MM.1S (cell line): ENCODE measurements at regions not wholly inside any gene's neighbourhood (a gene's known extent, or its start where the extent isn't known, plus 50 kb on each side); places are given as distances from the start of the nearest gene placed in this dataset.

Experiments
- EZH2phosphoT487 ChIP-seq: fragments of 300-600 bp; sonication (generic); IDR thresholded peaks from 2 replicates; pipeline ENCODE4 v1.6.1; 2018; ENCODE audit warnings: antibody characterized with exemption, low read length
- TF ChIP-seq, protein P1 (sequence below): fragments of 300-600 bp; sonication (generic); IDR thresholded peaks from 2 replicates; pipeline ENCODE4 v1.5.1; 2016; ENCODE audit warnings: antibody characterized with exemption, low read length, mixed read lengths

DNA sequence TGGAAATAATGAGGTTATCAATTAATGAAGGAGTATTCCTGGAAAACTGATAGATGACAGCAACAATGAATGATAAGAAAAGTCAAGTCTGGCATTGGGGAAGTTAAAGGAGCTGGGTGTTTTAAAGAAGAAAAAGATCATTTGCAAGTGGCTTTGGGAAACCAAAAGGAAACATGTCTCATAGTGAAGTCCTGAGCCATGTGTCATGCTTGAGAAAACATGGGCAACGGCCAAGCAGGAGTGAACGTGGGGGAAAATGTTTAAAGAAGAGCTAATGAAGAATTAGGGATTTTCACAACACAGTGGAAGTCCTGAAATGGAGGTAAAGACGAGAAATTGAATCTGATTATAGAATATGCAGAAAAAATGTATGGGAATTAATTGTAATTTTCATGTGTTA, 1383.2 kb upstream of the CELF2 start:
- TF ChIP-seq, protein P1, sequence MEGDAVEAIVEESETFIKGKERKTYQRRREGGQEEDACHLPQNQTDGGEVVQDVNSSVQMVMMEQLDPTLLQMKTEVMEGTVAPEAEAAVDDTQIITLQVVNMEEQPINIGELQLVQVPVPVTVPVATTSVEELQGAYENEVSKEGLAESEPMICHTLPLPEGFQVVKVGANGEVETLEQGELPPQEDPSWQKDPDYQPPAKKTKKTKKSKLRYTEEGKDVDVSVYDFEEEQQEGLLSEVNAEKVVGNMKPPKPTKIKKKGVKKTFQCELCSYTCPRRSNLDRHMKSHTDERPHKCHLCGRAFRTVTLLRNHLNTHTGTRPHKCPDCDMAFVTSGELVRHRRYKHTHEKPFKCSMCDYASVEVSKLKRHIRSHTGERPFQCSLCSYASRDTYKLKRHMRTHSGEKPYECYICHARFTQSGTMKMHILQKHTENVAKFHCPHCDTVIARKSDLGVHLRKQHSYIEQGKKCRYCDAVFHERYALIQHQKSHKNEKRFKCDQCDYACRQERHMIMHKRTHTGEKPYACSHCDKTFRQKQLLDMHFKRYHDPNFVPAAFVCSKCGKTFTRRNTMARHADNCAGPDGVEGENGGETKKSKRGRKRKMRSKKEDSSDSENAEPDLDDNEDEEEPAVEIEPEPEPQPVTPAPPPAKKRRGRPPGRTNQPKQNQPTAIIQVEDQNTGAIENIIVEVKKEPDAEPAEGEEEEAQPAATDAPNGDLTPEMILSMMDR, result no peak
- no peak for TF ChIP-seq EZH2phosphoT487
